Lower leg skin (tissue), 3 donors: ENCODE measurements at regions not wholly inside any gene's neighbourhood (a gene's known extent, or its start where the extent isn't known, plus 50 kb on each side); places are given as distances from the start of the nearest gene placed in this dataset.

Source experiments
- POLR2A ChIP-seq, 2 donors: fragments of 450-650 bp; IDR thresholded peaks; one replicate each; pipeline ENCODE4 v1.6.1; 2016 to 2017; ENCODE audit warnings: antibody characterized with exemption in 2 of 2, mild to moderate bottlenecking in 1 of 2, moderate library complexity in 1 of 2
- TF ChIP-seq, protein P1 (sequence below), 3 donors: fragments of 450-650 bp; IDR thresholded peaks; one replicate each; pipeline ENCODE4 v1.5.1; 2016; ENCODE audit warnings: antibody characterized with exemption in 3 of 3, mild to moderate bottlenecking in 3 of 3, moderate library complexity in 2 of 3

DNA sequence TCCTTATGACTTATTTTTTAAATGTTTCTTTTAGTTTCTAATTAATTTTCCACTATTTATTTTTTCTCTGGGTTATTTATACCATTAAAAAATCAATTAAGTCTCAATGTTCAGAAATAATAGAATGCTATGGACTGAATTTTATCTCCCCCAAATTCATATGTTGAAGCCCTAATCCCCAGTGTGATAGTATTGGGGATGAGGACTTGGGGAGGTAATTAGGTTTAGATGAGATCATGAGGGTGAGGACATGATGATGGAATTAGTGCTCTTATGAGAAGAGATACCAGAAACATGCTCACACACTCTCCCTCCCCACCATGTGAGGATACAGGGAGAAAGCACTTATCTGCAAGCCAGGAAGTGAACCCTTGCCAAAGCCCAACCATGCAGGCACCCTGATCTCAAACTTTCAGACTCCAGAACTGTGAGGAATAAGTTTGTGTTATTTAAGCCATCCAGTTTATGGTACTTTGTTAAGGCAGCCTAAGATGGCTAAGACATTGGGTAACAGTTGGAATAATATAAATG, 202.6 kb downstream of the MDFIC start:
- TF ChIP-seq, protein P1, sequence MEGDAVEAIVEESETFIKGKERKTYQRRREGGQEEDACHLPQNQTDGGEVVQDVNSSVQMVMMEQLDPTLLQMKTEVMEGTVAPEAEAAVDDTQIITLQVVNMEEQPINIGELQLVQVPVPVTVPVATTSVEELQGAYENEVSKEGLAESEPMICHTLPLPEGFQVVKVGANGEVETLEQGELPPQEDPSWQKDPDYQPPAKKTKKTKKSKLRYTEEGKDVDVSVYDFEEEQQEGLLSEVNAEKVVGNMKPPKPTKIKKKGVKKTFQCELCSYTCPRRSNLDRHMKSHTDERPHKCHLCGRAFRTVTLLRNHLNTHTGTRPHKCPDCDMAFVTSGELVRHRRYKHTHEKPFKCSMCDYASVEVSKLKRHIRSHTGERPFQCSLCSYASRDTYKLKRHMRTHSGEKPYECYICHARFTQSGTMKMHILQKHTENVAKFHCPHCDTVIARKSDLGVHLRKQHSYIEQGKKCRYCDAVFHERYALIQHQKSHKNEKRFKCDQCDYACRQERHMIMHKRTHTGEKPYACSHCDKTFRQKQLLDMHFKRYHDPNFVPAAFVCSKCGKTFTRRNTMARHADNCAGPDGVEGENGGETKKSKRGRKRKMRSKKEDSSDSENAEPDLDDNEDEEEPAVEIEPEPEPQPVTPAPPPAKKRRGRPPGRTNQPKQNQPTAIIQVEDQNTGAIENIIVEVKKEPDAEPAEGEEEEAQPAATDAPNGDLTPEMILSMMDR (IDR thresholded peaks at IDR 0.05), result no peak
- TF ChIP-seq POLR2A (IDR thresholded peaks at IDR 0.05), result no peak
